Activated CD4-positive, alpha-beta T cell treated with anti-CD3 and anti-CD28 coated beads, Interleukin-2, Interleukin-4, amounts not matched to agents 100 ng/mL and 50 ng/mL, durations not matched to agents 16 hours and 8 hours (primary cell): ENCODE measurements at regions not wholly inside any gene's neighbourhood (a gene's known extent, or its start where the extent isn't known, plus 50 kb on each side); places are given as distances from the start of the nearest gene placed in this dataset.
"Not testable (repeated sequence)": the region's sequence is repeated elsewhere in the genome, so short reads cannot be mapped to it uniquely, and the experiment has no call there.

Source experiments
- DNase-seq: peaks from one replicate; pipeline ENCODE4 v3.0.0-alpha.2; 2020; ENCODE audit warnings: low spot score

DNA sequence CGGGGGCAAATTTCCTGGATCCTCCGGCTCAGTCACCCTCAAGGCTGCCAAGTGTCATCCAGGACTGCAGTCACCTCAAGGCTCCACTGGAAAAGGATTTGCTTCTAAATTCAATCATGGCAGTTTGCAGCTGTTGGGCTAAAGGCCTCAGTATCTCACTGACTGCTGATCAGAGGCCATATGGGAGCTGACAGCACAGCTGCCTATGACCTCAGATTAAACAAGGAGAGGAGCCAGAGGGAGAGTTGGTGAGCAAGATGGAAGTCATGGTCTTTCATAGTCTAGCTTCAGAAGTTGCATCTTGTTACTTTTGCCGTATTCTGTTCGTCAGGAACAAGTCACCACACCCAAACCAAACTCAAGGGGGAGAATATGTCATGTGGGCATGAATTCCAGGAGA, 849.7 kb downstream of the UQCRFS1 start:
- DNase-seq = no peak

- no peak for DNase-seq
These were observed 853.2 kb downstream of the UQCRFS1 start for GRCh38 chr19:28359431-28360414.

DNA sequence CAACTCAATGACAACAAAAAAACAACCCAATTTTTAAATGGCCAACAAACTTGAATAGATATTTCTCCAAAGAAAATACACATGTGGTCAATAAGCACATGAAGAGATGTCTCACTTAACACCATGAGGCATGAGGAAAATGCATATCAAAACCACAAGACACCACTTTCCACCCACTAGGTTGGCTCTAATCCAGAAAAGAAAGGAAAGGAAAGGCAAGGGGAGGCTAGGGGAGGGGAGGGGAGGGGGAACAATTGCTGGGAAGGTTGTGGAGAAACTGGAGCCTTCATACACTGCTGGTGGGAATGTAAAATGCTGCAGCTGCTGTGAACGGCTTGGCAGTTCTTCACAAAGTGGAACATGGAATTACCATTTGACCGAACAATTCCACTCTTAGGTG, 854.3 kb downstream of the UQCRFS1 start:
- no peak for DNase-seq

DNA sequence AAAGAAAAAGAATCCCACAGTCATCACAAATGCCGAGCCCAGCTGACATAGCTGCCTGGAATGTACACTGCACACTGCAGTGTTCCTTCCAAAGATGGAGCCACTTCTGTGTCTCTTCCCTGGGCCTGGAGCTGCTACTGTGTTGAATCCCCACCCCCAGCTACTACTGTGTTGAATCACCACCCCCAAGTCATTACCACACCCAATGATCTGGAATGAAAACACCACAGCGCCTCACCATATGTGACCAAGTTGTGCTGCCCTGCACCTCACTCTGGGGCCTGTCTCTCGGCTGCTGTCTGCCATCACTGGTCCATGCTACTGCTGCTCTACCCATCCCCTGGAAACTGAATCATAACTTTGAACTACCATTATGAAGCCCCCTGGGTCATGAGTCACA, 861.2 kb downstream of the UQCRFS1 start:
- DNase-seq = no peak

- not testable (repeated sequence) for DNase-seq
These were observed 861.6 kb downstream of the UQCRFS1 start for GRCh38 chr19:28351321-28351720.

GRCh38 chr19:28350673-28351072, 862.3 kb downstream of the UQCRFS1 start:
- DNase-seq = no peak

- DNase-seq = no peak
These were observed 862.9 kb downstream of the UQCRFS1 start for GRCh38 chr19:28350037-28350436.

DNA sequence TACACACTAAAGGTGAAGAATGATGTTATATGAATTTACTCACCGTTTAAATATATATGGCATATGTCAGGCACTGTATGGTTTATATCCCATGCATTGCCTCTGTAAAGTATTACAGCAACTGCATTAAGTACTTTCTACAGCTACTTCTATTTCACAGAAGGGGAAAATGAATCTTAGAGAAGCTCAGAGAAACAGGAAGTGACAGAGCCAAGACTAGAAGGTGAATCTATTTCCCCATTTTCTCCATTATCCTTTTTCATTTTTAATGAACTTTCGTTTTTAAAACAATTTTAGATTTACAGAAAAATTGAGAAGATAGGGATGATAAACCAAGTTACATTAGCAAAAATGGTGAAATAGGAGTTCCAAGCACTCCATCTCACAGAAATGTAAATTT, 863.3 kb downstream of the UQCRFS1 start:
- no peak for DNase-seq

DNA sequence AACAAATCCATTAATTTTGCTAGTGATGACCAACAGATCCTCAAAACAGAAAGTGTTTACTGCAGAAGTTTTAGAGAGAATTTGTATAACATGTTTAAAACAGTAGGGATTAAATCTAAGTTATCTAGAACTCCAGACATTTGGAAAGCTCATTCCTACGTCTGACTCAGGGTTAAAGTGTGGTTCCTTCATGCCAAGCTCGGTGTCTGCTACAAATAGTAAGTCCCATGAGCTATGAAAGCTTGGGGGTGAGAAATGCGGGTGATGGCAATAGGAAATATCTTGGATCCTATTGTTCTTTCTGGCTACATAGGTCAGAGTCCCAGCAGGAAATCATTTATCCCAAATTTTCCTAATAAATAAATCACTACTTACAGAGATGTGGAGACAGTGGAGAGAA, 867.1 kb downstream of the UQCRFS1 start:
- no peak for DNase-seq

GRCh38 chr19:28341810-28342350, 871.1 kb downstream of the UQCRFS1 start:
- no peak for DNase-seq

DNA sequence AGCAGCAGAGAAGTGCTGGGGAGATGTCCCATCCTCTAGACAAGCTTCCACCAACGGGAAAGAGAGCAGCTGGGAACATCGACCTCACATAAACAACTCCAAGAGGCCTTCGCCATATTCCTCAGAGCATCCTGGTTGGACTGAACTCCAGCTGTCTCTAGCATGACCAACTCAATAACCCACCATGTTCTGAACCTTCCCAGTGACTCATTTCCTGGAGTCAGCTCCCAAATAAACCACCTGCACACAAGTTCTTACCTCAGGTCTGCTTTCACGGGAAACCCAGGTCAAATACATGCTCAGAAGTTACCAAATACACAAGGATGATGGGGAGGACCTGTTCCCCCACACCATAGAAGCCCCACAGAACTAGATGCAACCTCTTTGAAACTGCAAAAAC, 878.5 kb downstream of the UQCRFS1 start:
- no peak for DNase-seq

DNA sequence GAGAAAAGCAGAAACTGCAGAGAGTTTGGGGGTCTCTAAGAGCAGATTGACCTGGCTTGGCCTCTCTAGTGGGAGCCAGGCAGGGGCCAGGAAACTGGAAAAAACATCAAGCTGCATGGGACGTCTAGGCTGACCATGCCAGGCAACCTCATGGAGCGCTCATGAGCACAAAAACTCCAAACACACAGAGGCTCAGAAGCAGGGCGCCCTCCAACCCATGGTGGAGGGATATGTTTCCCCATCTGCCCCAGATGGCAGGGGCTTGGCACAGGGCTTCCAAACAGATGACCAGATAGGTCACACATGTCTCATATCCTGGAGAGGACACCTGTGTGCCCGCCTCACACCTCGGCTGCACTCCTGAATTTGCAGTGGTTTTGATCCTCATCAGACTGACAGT, 879.0 kb downstream of the UQCRFS1 start:
- no peak for DNase-seq

GRCh38 chr19:28332886-28333285, 880.1 kb downstream of the UQCRFS1 start:
- no peak for DNase-seq

DNA sequence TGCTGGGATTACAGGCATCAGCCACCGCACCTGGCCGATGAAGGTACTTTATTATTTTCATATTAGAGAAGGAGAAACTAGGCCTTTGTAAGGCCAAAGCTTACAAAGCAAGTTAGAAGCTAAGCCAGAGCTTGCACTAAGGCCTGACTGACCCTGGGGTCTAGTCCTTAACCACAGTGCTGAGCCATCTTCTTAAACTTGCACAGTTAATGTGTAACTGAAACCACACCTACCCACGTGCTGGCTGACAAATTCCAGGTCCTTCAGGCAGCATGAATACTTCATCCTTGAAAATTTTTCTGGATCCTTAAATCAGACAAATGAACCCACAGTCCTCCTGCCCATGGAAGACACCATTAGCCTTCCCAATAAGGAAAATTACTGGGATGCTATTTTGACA, 880.6 kb downstream of the UQCRFS1 start:
- no peak for DNase-seq

DNA sequence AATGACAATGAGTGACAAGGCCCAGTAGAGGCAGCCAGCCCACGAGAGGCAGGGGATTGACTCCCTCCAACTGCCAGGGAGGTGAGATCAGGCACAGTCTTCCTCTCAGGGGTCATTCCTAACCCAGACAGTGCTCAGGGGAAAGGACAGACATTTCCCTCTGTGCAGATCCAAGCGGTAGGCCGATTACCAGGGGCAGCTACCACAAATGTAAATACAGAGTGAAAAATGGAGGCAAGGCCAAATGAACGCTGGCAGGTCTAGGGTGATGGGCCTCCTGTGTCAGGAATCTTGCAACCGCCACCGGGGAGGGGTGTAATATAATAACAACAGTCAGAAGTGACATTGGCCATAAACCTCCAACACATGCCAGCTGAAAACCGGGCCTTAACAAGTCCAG, 881.4 kb downstream of the UQCRFS1 start:
- no peak for DNase-seq

GRCh38 chr19:28330831-28331230, 882.1 kb downstream of the UQCRFS1 start:
- DNase-seq = no peak

DNA sequence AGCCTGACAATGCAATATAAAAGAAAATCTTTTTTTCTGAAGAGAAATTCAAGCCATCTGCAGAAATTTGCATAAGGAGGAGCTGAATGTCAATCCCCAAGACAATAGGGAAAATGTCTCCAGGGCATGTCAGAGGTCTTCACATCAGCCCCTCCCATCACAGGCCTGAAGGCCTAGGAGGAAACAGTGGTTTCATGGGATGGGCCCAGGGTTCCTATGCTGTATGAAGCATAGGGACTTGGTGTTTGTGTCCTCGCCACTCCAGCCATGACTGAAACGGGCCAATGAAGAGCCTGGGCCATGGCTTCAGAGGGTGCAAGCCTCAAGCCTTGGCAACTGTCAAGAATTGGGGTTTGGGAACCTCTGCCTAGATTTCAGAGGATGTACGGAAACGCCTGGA, 883.5 kb downstream of the UQCRFS1 start:
- no peak for DNase-seq

GRCh38 chr19:28327905-28328304, 885.0 kb downstream of the UQCRFS1 start:
- DNase-seq = no peak

- DNase-seq = no peak
These were observed 886.2 kb downstream of the UQCRFS1 start for GRCh38 chr19:28326746-28327145.

DNA sequence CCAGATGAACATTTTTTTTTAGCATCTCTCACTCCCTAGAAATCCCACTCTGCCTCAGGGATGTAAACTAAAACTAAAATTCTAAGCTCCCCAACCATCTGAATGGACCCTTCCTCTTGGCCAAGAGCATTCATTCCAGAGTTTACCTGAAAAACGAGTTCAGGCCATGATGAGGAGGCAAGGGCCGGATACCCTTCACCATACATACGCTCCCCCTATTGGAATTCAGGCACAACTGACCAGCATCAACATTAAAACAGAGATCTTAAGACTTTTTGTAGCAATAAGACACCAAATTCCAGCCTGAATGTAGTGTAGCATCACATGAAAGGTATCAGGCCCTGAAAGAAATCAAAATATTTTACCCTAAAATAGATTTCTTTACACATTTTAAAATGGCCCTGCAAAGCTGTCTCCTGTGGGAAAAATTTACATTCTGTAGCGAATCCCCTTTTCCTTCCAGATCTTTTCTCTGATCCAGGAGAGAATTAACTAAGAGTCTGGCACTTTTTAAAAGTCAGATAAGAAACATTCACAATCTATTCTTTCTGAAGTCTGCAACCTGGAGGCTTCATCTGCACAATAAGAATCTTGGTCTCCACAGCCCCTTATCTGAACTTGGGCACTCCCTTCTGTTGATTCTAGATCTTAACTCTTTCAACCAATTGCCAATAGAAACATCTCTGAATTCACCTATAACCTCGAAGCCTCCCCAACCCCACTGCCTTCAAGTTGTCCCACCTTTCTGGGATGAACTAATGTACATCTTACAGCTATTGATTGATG, 888.5 kb downstream of the UQCRFS1 start:
- DNase-seq = no peak

GRCh38 chr19:28322945-28323344, 890.0 kb downstream of the UQCRFS1 start:
- no peak for DNase-seq

DNA sequence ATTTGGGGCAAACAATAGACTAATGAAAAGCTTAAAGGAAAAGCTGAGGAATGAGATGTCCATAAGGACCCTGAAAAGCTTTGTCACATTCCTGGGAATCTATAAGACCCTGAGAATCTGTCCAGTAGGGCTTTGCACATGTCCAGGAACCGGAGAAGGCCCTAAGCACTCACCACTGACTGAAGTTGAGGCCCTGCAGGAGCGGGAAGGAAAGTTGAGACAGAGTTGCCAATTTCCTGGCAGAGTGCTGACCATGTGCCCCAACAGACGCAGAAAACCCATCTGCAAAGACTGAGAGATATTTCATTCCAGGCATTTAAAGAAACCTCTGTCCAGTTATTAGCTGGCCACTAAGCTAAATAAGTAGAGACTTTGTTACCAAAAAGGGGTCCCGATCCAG, 890.5 kb downstream of the UQCRFS1 start:
- no peak for DNase-seq

GRCh38 chr19:28319918-28320317, 893.0 kb downstream of the UQCRFS1 start:
- DNase-seq = no peak
